ENCODE measurements at regions not wholly inside any gene's neighbourhood (a gene's known extent, or its start where the extent isn't known, plus 50 kb on each side); places are given as distances from the start of the nearest gene placed in this dataset.

DNA sequence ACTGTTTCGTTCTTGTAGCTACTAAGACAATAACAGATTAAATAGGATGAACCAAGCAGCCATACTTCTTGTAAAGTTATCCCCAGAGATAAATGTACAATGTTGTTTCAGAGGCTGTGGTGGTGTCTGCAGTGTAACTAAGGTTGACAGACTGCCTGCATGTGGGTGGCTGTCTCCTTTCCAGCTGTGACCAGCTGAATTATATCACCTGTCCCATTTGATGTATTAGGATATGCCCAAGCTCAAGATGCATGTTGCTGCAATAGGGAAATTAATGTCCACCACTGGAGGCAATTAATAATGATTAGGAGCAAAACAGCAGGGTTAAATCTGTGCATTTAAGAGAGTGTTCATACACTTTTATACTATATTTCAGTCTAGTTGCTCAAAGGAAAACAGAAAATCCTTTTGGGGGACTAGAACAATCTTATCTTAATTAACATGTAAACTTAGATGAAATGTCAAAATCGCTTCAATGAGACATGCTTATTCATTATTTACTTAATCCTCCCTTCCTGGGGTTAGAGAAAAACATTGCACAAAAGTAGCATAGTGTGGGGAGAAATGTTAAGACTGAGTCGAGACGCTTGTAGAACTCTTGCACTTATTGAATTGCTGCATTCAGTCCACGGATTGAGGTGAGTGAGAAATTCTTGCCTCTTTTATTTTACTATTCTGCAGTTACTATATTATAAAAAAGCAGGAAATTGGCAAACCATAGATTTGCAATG lies 269.0 kb downstream of the SNX10 start:
- TF ChIP-seq, protein P1, sequence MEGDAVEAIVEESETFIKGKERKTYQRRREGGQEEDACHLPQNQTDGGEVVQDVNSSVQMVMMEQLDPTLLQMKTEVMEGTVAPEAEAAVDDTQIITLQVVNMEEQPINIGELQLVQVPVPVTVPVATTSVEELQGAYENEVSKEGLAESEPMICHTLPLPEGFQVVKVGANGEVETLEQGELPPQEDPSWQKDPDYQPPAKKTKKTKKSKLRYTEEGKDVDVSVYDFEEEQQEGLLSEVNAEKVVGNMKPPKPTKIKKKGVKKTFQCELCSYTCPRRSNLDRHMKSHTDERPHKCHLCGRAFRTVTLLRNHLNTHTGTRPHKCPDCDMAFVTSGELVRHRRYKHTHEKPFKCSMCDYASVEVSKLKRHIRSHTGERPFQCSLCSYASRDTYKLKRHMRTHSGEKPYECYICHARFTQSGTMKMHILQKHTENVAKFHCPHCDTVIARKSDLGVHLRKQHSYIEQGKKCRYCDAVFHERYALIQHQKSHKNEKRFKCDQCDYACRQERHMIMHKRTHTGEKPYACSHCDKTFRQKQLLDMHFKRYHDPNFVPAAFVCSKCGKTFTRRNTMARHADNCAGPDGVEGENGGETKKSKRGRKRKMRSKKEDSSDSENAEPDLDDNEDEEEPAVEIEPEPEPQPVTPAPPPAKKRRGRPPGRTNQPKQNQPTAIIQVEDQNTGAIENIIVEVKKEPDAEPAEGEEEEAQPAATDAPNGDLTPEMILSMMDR (IDR thresholded peaks at IDR 0.05 in 2 of 3, conservative IDR thresholded peaks at IDR 0.05 in 1 of 3; ENCODE audit: control insufficient read depth in 2 of 3, extremely low read depth in 1 of 3, insufficient read depth in 1 of 3, low read depth in 3 of 3, low read length in 3 of 3) = no peak
- TF ChIP-seq SP1 (IDR thresholded peaks at IDR 0.05; ENCODE audit: low read depth, low read length) = no peak
- TF ChIP-seq ZNF217 (IDR thresholded peaks at IDR 0.05) = no peak
- no peak for TF ChIP-seq CHD4 (IDR thresholded peaks at IDR 0.05)
- TF ChIP-seq, protein P2, sequence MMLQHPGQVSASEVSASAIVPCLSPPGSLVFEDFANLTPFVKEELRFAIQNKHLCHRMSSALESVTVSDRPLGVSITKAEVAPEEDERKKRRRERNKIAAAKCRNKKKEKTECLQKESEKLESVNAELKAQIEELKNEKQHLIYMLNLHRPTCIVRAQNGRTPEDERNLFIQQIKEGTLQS (IDR thresholded peaks at IDR 0.05; ENCODE audit: borderline replicate concordance, extremely low read depth, low read depth, low read length) = no peak
- TF ChIP-seq HCFC1 (IDR thresholded peaks at IDR 0.05; ENCODE audit: low read length) = no peak
- no peak for TF ChIP-seq LARP7 (IDR thresholded peaks at IDR 0.05)
- no peak for TF ChIP-seq HDAC6 (IDR thresholded peaks at IDR 0.05; ENCODE audit: unreplicated experiment)
- no peak for TF ChIP-seq MTA2 (IDR thresholded peaks at IDR 0.05; ENCODE audit: low read depth)
- no peak for TF ChIP-seq EP300 (IDR thresholded peaks at IDR 0.05; ENCODE audit: borderline replicate concordance in 1 of 2, control insufficient read depth in 1 of 2, low read depth in 2 of 2, low read length in 2 of 2)
- TF ChIP-seq EZH2 (IDR thresholded peaks at IDR 0.05; ENCODE audit: borderline replicate concordance, control insufficient read depth, low read depth, low read length) = no peak
- TF ChIP-seq KAT2A (conservative IDR thresholded peaks at IDR 0.05; ENCODE audit: control insufficient read depth, low read depth, low read length) = no peak
- no peak for TF ChIP-seq POLR2A (IDR thresholded peaks at IDR 0.05; ENCODE audit: low read depth, low read length)

All from GM12878 (cell line).